ENCODE measurements at regions not wholly inside any gene's neighbourhood (a gene's known extent, or its start where the extent isn't known, plus 50 kb on each side); places are given as distances from the start of the nearest gene placed in this dataset.

- Histone ChIP-seq H3K27me3 (ENCODE audit: insufficient read depth, poor library complexity, severe bottlenecking) (no peaks in the 10 kb centered on the region), H3K4me3 (ENCODE audit: severe bottlenecking) (no peak overlapping the region), H3K27ac (ENCODE audit: poor library complexity, severe bottlenecking) (no peak overlapping the region), H3K4me1 (ENCODE audit: insufficient read depth, poor library complexity, severe bottlenecking) (no peaks in the 10 kb centered on the region), H3K36me3 (ENCODE audit: low read depth) (no peaks in the 10 kb centered on the region), H3K9me3 (ENCODE audit: severe bottlenecking) (no peaks in the 10 kb centered on the region)
- DNase-seq (ENCODE audit: low spot score) (no peak), ATAC-seq (ENCODE audit: low read depth) (no peak)
- TF ChIP-seq, protein P1, sequence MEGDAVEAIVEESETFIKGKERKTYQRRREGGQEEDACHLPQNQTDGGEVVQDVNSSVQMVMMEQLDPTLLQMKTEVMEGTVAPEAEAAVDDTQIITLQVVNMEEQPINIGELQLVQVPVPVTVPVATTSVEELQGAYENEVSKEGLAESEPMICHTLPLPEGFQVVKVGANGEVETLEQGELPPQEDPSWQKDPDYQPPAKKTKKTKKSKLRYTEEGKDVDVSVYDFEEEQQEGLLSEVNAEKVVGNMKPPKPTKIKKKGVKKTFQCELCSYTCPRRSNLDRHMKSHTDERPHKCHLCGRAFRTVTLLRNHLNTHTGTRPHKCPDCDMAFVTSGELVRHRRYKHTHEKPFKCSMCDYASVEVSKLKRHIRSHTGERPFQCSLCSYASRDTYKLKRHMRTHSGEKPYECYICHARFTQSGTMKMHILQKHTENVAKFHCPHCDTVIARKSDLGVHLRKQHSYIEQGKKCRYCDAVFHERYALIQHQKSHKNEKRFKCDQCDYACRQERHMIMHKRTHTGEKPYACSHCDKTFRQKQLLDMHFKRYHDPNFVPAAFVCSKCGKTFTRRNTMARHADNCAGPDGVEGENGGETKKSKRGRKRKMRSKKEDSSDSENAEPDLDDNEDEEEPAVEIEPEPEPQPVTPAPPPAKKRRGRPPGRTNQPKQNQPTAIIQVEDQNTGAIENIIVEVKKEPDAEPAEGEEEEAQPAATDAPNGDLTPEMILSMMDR (IDR thresholded peaks at IDR 0.05; ENCODE audit: poor library complexity, severe bottlenecking), result no peak
Observed at GRCh38 chr6:15033850-15034203, 212.0 kb upstream of the JARID2 start.

DNA sequence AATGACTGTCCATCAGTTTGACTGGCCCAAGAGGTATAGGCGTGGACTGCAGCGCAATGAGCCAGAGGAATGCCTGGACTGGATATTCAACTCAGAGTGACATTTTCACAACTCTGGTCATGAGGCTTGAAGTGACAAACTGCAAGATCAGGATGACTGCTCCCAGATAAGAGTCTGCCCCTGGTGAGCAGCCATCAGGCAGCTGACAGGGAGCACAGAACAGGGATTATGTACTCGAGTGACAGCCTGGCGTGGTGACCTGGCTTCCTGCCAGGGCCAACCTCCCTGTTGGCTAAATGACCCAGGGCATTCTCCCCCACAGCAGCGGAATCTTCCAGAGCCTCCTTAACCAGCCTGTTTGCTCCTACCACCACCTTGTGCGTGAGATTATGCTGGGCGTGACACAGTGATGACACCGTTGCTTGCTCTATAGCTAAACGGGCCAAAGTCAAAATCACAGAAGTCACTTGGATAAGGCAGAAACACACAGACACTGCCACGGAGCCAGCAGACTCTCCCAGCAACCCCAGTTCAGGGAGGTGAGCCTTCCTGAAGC lies 209.1 kb upstream of the JARID2 start:
- H3K4me3 ChIP-seq (ENCODE audit: severe bottlenecking), result no peak overlapping the region
- H3K36me3 ChIP-seq (ENCODE audit: low read depth), result no peaks in the 10 kb centered on the region
- no peak overlapping the region for H3K27ac ChIP-seq (ENCODE audit: poor library complexity, severe bottlenecking)
- H3K4me1 ChIP-seq (ENCODE audit: insufficient read depth, poor library complexity, severe bottlenecking), result no peaks in the 10 kb centered on the region
- DNase-seq (ENCODE audit: low spot score) (no peak), ATAC-seq (ENCODE audit: low read depth) (no peak)
- H3K27me3 ChIP-seq (ENCODE audit: insufficient read depth, poor library complexity, severe bottlenecking), result no peaks in the 10 kb centered on the region
- H3K9me3 ChIP-seq (ENCODE audit: severe bottlenecking), result no peaks in the 10 kb centered on the region
- TF ChIP-seq, protein P1 (IDR thresholded peaks at IDR 0.05; ENCODE audit: poor library complexity, severe bottlenecking), result no peak

- DNase-seq (ENCODE audit: low spot score) (no peak), ATAC-seq (ENCODE audit: low read depth) (no peak)
- TF ChIP-seq, protein P1 (IDR thresholded peaks at IDR 0.05; ENCODE audit: poor library complexity, severe bottlenecking), result no peak
- Histone ChIP-seq H3K9me3 (ENCODE audit: severe bottlenecking) (no peaks in the 10 kb centered on the region), H3K4me3 (ENCODE audit: severe bottlenecking) (no peak overlapping the region), H3K27ac (ENCODE audit: poor library complexity, severe bottlenecking) (no peak overlapping the region), H3K4me1 (ENCODE audit: insufficient read depth, poor library complexity, severe bottlenecking) (no peaks in the 10 kb centered on the region), H3K36me3 (ENCODE audit: low read depth) (no peaks in the 10 kb centered on the region), H3K27me3 (ENCODE audit: insufficient read depth, poor library complexity, severe bottlenecking) (no peaks in the 10 kb centered on the region)
Observed at GRCh38 chr6:15037253-15037652, 208.6 kb upstream of the JARID2 start.

- ATAC-seq (ENCODE audit: low read depth) (no peak), DNase-seq (ENCODE audit: low spot score) (no peak)
- no peak overlapping the region for H3K4me3 ChIP-seq (ENCODE audit: severe bottlenecking)
- TF ChIP-seq, protein P1 (IDR thresholded peaks at IDR 0.05; ENCODE audit: poor library complexity, severe bottlenecking), result no peak
- no peaks in the 10 kb centered on the region for H3K4me1 ChIP-seq (ENCODE audit: insufficient read depth, poor library complexity, severe bottlenecking)
- no peaks in the 10 kb centered on the region for H3K27me3 ChIP-seq (ENCODE audit: insufficient read depth, poor library complexity, severe bottlenecking)
- no peaks in the 10 kb centered on the region for H3K9me3 ChIP-seq (ENCODE audit: severe bottlenecking)
- H3K27ac ChIP-seq (ENCODE audit: poor library complexity, severe bottlenecking), result no peak overlapping the region
- no peaks in the 10 kb centered on the region for H3K36me3 ChIP-seq (ENCODE audit: low read depth)
Observed at GRCh38 chr6:15038013-15038791, 207.7 kb upstream of the JARID2 start.

- TF ChIP-seq, protein P1 (IDR thresholded peaks at IDR 0.05; ENCODE audit: poor library complexity, severe bottlenecking), result no peak
- Histone ChIP-seq H3K36me3 (ENCODE audit: low read depth) (no peaks in the 10 kb centered on the region), H3K27me3 (ENCODE audit: insufficient read depth, poor library complexity, severe bottlenecking) (no peaks in the 10 kb centered on the region), H3K9me3 (ENCODE audit: severe bottlenecking) (no peaks in the 10 kb centered on the region), H3K4me3 (ENCODE audit: severe bottlenecking) (no peak overlapping the region), H3K4me1 (ENCODE audit: insufficient read depth, poor library complexity, severe bottlenecking) (no peaks in the 10 kb centered on the region), H3K27ac (ENCODE audit: poor library complexity, severe bottlenecking) (no peak overlapping the region)
- DNase-seq (ENCODE audit: low spot score), result no peak
- no peak for ATAC-seq (ENCODE audit: low read depth)
Observed at GRCh38 chr6:15039136-15039535, 206.7 kb upstream of the JARID2 start.
